Astrocyte of the spinal cord (primary cell): ENCODE measurements at regions not wholly inside any gene's neighbourhood (a gene's known extent, or its start where the extent isn't known, plus 50 kb on each side); places are given as distances from the start of the nearest gene placed in this dataset.

Experiments used
- DNase-seq: peaks from one replicate; pipeline ENCODE4 v3.0.0; 2011; ENCODE audit warnings: low read depth, low spot score
- H3K4me3 ChIP-seq: 2 replicates; pipeline ENCODE4 v1.5.1; 2011; ENCODE audit warnings: low read depth, mild to moderate bottlenecking, low read length, moderate library complexity
- CTCF ChIP-seq: IDR thresholded peaks from 2 replicates; pipeline ENCODE4 v1.5.1; 2012; ENCODE audit warnings: low read depth, mild to moderate bottlenecking, low read length, inconsistent platforms
- in situ Hi-C: cut with HindIII; loops from 2 replicates; pipeline ENCODE4 v1.10.0; 2017; ENCODE audit warnings: low sequenced_read_pairs

GRCh38 chr4:116391020-116391419 is 694.4 kb downstream of the TRAM1L1 start:
- in situ Hi-C loops, result no loop called here
- DNase-seq, result no peak
- no peak for TF ChIP-seq CTCF
- no peak overlapping the region for H3K4me3 ChIP-seq

GRCh38 chr4:116389139-116389538 is 696.2 kb downstream of the TRAM1L1 start:
- in situ Hi-C loops, result no loop called here
- no peak for TF ChIP-seq CTCF
- no peak for DNase-seq
- H3K4me3 ChIP-seq, result no peak overlapping the region

GRCh38 chr4:116387937-116388474 is 697.4 kb downstream of the TRAM1L1 start:
- no peak overlapping the region for H3K4me3 ChIP-seq
- no peak for DNase-seq
- no peak for TF ChIP-seq CTCF
- in situ Hi-C loops, result no loop called here

GRCh38 chr4:116386856-116387255 is 698.5 kb downstream of the TRAM1L1 start:
- no peak overlapping the region for H3K4me3 ChIP-seq
- in situ Hi-C loops, result no loop called here
- no peak for TF ChIP-seq CTCF
- no peak for DNase-seq

- no peak for DNase-seq
- no peak overlapping the region for H3K4me3 ChIP-seq
- no peak for TF ChIP-seq CTCF
- in situ Hi-C loops, result no loop called here
These were observed 699.8 kb downstream of the TRAM1L1 start for GRCh38 chr4:116385583-116385982.

GRCh38 chr4:116374815-116375214 is 710.6 kb downstream of the TRAM1L1 start:
- TF ChIP-seq CTCF, result no peak
- in situ Hi-C loops, result no loop called here
- DNase-seq, result no peak
- H3K4me3 ChIP-seq, result no peak overlapping the region

GRCh38 chr4:116362583-116362982 is 722.8 kb downstream of the TRAM1L1 start:
- in situ Hi-C loops, result no loop called here
- H3K4me3 ChIP-seq, result no peak overlapping the region
- DNase-seq, result no peak
- no peak for TF ChIP-seq CTCF
